HG03575 (cell line): ENCODE measurements at regions not wholly inside any gene's neighbourhood (a gene's known extent, or its start where the extent isn't known, plus 50 kb on each side); places are given as distances from the start of the nearest gene placed in this dataset.
"Not testable (repeated sequence)": the region's sequence is repeated elsewhere in the genome, so short reads cannot be mapped to it uniquely, and the experiment has no call there.

Experiments used
- ATAC-seq: cut with Tn5 transposase; IDR thresholded peaks from one replicate; pipeline ENCODE4 v1.9.1; 2021; ENCODE audit not compliant: unreplicated experiment, insufficient number of reproducible peaks, low FRiP score; ENCODE audit errors: extremely low read depth

DNA sequence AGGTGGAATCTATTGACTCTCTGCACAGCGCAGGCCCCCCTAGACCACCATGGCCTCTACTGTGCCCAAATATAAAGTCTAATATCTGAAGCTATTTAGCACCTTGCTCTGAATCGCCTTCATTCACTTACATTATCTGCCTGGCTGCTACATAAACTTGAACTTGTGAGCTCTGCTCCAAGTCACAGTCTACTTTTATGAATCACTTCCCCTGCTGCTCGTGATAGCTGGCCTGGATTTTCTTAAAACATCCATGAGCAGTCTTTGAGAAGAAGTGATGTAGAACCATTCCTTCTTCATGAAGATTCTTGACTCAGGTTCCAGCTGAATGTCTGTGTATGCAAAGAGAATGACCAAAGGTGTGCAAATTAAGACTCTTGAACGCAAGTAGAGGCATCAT is 359.5 kb downstream of the RND3 start:
- ATAC-seq = no peak

DNA sequence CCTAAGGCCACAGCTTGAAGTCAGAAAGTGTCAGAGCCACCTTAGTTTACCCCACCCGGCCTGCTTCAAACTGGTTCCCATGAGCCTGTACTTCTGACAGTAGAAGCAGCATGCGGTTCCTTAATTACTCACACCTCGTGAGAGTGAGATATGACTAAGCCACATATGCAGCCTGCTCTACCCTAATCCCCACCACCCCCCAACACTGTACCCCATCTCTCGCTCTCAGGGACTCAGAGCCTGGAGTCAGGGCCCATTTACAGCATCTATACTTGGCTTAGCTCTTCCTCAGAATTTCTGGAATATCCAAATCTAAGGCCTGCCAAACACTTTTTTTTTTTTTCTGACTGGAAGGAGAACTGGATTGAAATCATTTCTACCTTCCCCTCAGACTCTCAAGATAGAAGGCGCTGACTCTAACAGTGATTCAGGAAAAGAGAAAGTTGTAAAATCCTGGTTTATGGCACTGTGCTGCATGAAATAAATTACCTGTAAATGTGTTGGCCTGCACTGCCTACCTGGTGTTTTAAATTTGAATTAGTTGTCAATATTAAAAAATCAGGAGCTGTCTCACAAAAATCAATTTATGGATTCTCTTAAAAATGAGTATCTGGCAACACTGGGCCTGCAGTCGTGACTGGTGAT is 360.0 kb downstream of the RND3 start:
- no peak for ATAC-seq

DNA sequence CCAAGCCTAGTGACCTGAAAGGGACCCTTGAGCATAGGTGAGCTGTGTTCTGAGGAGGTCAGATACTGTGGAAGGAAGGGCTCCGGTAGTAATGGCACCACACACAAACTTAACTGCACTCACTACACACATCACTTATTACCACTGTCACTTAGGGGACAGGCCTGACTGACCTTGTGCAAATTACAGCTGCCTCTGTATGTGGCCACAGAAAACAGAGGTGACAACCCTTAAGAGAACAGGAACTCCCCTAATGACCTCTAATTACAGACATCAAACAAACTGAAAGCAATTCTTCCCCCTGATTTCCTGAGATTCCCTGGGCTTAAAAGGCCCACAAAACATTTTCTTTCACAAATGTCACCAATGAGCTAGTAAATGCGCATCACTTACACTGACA is 360.6 kb downstream of the RND3 start:
- no peak for ATAC-seq

DNA sequence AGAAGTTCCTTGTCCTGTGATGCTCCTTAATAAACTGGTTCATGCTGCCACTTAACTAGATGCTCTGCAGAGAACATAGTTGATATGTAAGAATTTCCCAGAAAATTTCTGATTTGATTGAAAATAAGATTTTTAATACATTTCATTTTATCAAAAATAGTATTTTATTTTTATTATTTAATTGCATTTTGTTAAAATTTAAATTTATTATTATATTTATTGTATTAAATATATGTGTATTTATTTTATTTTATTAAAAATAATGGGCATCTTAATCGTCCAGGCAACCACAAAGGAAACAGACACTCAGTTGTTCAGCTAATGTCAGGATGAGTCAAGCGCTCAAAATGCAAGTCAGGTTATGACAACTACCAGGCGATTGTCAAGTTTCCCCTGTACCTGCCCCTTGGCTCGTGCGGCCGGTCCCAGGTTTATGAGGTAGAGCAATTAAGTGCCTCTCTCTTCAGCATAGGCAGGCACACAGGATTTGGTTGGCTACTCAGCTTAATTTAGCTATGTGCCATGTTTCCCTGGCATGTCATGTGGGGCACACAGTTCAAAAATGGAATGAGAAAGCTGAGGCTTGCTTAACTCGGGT is 361.2 kb downstream of the RND3 start:
- ATAC-seq = no peak

DNA sequence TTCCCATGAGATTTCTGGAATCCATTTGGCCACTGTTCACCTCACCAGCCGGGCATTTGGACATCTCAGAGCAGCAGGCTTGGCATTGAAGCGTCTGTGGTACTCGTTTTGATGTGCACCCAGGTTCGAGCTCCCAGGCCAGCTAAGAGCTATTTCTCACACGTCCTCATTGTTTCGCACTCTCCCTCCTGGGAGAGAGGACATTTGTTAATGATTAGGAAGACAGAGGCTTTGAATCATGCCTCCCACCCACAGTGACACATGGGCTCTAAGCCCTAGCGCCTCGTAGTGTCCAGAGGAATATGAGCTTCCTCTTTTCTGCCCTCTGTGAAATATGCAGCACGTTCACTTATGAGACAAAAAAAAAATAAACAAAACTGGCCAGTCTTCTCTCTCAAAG is 361.8 kb downstream of the RND3 start:
- ATAC-seq = no peak

DNA sequence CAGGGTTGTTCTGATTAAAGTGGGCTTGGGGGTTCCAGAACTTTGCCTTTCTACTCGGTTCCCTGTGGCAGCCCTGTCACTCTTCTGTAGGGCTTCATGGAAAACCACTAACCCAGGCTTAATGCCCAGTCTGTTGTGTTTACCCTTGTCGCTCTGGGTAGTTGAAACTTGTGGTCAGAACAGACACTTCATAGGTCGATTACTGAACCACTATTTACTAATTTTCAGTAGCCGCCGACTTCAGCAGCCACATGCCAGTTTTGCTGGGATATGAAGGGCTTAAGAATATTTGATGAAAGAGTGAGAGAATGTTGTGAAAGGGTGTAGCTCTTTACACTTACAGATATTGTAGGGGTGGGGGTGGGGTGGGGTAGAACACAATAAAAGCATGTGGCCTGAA is 362.3 kb downstream of the RND3 start:
- ATAC-seq = no peak

DNA sequence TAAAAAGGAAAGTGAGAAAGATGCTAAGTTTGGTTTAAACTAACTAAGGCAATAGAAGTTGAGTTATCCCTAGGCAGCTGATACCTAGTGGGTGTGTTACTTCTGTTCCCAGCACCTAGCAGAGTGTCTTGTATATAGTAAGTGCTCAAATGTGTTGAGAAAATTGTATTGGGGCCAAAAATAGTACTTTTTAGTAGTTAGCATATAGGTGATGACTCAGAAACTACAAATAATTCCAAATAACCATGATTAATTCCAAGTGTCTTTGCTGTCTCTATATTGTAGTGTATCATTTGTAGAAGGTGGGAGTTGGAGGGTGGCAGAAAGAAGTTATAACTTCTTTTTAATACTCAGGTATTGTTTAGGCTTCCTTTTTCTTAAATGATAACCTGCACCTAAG is 362.7 kb downstream of the RND3 start:
- no peak for ATAC-seq

DNA sequence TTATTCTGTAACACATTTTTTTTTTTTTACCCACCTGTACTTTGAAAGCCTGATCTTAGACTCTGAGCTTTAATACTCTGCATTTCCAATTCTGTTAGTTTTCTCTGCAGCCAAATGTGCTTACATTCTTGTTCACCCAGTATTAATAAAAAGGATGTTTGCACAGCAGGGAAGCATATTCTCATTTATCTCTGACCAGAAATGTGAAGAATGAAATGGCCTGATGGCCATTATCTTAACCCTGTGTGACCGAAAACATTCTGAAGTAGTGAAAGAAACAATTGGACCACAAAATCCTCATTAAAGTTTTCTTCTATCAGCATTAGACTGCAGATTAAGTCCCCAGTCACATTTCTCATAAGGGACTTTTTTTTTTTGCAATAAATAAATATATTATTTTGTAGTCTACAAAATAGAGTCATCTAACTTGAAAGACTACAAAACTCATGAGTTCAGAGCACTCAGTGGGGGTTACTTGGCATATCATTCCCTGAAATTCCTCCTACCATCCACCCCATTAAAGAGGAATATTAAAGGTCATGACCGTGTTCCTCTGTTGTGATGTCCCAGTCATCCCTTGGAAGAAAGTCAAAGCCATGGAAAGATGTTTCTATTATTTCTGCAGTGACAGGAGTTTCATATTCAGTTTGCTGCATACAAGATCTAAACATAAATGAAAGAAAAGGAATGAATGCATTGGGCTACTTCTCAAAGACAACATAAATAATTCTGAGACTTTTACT is 364.4 kb downstream of the RND3 start:
- ATAC-seq = no peak

DNA sequence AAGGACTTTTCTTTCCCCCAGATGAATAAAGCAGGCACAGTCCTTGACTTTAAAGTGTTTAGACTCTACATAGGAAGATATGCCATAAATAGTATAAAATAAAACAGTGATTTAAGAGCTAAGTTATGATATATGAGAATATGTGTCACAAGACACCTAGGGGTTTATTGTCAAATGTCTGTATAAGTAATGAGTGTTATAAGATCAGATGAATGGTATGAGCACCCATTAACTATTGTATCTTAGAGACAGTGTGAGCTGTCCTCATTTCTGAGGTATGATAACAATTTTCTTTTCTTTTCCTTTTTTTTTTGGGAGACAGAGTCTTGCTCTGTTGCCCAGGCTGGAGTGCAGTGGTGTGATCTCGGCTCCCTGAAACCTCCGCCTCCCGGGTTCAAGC is 365.3 kb downstream of the RND3 start:
- no peak for ATAC-seq

DNA sequence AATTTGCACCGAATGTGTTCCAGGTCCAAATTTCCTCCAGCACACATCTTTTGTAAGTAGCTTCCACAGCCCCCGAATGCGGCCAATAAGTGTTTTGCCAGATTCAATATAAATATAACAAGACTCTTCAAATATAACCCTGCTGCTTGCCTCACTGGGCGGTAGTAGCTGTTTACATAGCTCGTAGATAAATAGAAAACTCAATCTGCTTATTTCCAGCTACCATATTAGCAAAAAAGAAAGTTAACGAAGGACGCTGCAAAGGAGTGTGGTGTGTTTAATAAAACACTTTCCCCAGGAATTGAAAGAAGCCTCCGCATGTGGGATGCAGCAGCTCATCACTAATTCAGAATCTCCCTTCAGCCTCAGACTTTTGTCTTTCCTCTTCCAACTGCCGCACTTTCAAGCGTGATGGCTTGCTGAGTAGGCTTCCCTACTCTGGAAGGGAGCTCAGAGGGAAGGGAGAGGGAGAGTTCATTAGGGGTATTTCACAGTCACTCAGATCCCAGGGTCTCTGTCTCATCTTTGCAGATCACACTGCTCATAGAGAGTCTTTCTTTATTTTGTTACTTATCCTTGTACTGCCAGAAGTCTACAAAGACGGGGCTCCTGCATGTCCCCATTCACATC is 367.0 kb downstream of the RND3 start:
- no peak for ATAC-seq

DNA sequence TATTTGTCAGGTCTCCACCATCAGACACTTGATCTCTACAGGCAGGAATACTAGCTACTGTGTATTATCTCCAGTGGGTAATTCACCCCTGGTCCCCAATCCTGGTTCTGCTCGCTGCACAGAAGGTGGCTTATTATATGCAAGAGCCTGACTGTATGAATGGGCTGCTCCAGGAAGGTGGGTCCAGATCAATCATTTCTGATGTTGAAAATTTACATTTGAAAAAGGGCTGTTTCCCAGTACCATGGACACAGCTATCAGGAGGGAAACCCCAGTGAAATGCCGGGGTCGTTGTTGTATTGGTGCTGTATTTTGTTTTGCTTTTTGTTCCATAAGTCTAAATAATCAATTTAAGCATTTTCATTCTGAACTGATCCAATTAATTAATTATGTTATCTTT is 367.6 kb downstream of the RND3 start:
- ATAC-seq = no peak

DNA sequence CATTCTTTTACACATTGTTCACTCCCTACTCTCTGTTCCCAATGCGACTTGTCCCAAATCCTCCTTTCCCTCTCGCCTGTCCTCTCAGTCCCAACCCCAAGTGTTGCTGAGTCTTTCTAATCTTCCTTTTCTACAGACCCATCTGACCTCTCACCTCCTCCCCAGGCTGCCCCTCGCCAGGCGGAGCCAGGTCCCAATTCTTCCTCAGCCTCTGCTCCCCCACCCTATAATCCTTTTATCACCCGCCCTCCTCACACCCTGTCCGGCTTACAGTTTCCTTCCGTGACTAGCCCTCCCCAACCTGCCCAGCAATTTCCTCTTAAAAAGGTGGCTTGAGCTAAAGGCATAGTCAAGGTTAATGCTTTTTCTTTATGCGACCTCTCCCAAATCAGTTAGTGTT is 373.4 kb downstream of the RND3 start:
- ATAC-seq = not testable (repeated sequence)

DNA sequence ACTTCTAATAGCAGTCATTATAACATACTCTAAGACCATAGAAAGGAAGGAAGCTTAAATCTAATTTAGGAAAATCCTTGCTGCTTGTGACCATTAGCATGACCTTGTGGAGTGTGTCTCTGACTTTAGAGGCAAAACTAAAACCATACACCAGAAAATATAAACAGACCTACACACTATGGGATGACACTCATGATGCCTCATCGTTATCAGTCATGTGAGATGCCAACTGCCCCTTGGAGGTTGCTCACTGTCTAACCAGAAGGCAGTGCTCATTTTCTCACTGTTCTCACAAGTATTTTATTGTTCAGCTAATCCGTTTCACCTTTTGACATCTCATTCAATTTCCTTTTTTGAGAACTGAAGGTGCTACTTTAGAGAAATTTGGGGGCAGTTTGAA is 376.9 kb downstream of the RND3 start:
- ATAC-seq = no peak

DNA sequence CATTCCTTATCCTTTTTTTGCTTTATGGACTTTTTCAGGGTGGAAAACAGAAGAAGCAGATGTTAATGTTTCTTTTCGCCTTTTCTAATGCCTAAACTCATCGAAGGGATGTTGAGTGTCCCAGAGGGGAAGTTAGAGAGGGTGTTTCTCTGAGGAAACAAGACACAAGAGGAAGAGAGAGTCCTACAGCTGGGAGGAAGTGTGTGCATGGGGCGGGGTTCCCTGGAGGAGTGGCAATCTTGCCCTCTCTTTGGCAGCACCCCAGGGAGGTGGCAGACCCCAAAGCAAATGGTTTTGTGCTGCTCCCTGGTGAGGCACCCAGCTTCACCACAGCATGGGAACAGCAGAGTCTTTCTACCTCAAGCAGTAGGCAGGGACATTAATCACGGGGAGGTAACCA is 377.6 kb downstream of the RND3 start:
- ATAC-seq = no peak

DNA sequence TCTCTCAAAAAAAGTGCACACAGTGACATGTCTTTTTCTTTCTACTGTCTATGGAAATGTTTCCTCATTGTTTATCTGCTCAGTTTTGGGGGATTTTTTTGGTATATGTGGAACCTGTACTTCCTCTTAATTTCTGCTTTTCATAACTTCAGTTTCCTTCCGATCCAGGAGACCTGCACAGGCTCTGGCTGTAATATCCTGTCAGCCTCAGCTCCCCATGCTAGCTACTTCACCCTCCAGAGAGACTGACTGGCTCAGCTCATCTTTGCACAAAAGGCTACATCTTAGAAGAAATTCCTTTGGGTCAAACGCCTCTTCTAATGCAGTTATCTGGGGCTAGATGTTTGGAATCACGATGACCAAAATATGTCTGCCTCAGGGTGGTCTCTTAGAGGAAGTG is 378.4 kb downstream of the RND3 start:
- ATAC-seq = no peak

DNA sequence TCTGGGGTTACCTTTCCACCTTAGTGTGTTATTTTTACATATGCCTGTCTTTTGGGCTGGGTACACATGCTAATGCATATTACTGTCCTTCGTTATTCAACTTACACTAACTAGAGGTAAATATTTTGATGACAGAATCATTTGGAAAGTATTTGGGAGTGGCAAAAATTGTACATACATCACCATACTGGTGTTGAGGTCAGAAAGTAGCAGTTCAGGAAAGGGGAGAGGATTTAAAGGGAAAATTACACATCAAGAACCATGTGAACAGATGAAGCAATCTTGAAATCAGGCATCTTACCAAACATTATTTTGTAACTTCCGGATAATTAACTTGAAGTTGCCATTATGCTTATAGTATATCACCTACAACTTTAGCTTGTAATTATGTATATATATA is 379.7 kb downstream of the RND3 start:
- no peak for ATAC-seq

DNA sequence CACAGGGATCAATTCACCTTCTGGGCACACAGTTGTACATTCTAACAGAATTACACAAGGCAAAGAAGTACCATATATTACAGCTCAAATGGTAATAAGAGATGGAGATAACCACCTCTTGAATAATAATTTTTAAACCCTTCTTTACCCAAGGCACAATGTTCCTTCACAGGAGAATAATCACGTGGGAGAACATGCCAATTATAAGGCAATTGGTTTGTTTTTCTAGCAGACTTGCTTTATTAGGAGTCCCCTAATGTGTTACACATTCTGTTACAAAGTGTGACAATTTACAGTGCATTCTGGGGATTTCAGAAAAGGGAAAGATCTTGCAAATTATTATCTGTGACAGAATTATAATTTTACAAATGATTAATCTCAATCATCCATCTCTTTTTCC is 380.3 kb downstream of the RND3 start:
- no peak for ATAC-seq

DNA sequence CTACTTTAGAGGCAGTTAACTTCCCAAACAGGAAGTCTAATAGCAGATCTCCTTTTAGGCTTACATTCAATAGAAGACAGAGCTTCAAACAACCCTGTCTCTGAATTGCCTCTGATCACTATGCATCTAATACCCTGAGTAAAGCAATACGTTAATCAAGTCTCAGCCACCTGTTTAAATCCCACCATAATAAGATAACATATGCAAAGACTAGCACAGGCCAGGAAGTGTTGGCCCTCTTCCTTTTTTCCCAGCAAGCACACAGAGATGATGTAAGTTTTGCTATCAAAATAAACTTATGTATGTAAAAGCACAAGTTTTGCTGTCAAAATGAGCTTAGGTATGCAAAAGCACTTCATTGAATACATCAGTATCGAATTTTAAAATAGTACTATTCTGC is 385.5 kb downstream of the RND3 start:
- ATAC-seq = no peak

DNA sequence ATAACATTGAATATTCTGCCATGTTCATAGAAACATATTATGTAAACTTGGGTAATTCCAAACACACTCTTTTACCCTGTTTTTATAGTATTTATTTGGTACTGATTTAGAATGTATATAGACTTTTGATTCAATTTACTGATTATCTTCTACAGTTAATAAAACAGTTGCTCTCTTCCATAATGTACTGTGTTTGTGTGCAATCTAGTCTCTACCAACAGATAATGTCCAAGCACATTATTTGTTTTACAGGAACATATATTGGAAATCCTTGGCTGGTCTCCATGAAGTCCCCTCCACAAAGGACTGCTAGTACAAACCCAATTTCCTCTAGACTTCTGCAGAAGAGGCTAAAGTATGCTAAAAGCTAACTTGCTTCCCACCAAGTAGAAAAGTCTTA is 386.6 kb downstream of the RND3 start:
- no peak for ATAC-seq

DNA sequence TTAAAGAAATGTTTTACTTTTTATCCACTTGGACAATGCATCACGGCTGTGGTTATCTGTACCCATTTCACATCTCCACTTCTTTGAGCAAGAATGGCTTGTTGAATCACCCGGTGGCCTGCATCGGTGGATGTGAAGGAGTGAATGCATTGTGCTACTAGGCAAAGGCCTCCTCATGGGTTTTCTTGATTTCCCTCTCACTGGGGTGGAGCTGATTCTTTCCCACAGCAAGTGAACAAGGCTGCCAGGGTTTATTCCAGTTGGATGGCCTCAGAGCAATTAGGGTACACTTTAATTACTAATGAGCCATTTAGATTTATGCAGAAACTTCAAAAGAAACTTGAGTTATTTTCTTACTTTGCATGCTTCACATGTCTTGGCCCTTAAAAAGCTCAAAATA is 387.1 kb downstream of the RND3 start:
- no peak for ATAC-seq
